NT2/D1 (cell line): ENCODE measurements at regions not wholly inside any gene's neighbourhood (a gene's known extent, or its start where the extent isn't known, plus 50 kb on each side); places are given as distances from the start of the nearest gene placed in this dataset.

Experiments used
- YY1 ChIP-seq: IDR thresholded peaks from 2 replicates; pipeline ENCODE4 v1.6.1; 2011; ENCODE audit not compliant: insufficient read length, insufficient read depth
- ZNF274 ChIP-seq: IDR thresholded peaks from 2 replicates; pipeline ENCODE4 v1.6.1; 2011; ENCODE audit warnings: mild to moderate bottlenecking, low read depth, low read length

GRCh38 chr11:109221190-109221589 lies 200.8 kb upstream of the C11orf87 start:
- no peak for TF ChIP-seq YY1
- TF ChIP-seq ZNF274 = no peak
